GM19328 (cell line): ENCODE measurements at regions not wholly inside any gene's neighbourhood (a gene's known extent, or its start where the extent isn't known, plus 50 kb on each side); places are given as distances from the start of the nearest gene placed in this dataset.
"Not testable (repeated sequence)": the region's sequence is repeated elsewhere in the genome, so short reads cannot be mapped to it uniquely, and the experiment has no call there.

Experiments used
- ATAC-seq: cut with Tn5 transposase; IDR thresholded peaks from one replicate; pipeline ENCODE4 v1.9.1; 2021; ENCODE audit warnings: mild to moderate bottlenecking, moderate library complexity; ENCODE audit not compliant: unreplicated experiment

DNA sequence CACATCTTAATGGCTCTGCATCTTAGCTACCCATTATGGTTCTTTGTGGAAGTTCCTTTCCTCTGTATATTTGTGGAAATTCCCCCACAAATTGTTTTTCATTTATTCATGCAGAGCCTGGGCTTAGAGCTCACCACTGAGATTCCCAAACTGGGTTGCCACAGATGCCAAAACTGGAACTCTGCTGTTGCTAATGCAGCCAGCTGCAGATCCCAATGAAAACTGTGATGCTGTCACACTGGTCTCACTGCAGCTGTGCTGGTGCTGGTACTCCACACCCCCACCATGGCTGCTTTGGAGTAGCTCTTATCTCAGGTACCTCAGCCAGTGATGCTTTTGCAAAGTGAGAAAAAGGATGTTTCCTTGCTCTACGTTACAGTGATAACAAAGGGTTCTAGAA lies 87.7 kb downstream of the DCK start:
- ATAC-seq = no peak

DNA sequence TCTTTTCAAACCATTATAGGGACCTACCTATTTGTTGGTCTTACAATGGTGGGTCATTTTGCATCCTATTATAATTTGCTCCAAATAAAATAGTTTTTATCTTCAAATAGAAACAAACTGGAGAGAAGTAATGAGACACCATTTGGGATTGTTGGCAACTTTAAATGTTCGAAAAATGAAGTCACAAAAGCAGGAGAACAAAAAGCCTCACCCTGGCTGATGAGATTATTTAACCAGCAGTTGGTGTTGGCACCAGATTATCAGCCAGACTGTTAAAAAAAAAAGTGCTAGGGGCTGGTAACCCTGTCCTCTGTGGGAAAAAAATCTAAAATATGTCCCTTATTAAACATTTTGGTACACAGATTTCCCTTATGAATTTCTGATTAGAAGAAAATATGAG lies 100.3 kb downstream of the DCK start:
- ATAC-seq = no peak

DNA sequence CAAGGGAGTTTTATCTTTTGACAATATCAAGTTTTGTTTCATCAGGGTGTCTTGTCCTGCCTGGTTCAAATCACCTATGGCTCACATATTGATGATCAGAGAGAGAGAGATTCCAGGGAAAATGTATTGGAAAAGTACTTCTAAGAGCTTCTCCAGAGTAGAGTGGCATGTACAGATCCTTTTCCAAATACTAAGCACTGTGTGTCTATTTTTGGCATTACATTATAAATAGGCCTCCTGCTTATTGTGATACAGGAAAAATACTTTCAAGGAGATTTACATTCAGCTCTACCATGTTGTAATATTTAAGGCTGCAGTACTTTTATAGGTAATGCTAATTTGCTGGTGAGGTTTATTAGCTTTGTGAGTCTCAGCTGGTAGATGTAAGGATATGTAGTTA lies 100.8 kb downstream of the DCK start:
- ATAC-seq = no peak

DNA sequence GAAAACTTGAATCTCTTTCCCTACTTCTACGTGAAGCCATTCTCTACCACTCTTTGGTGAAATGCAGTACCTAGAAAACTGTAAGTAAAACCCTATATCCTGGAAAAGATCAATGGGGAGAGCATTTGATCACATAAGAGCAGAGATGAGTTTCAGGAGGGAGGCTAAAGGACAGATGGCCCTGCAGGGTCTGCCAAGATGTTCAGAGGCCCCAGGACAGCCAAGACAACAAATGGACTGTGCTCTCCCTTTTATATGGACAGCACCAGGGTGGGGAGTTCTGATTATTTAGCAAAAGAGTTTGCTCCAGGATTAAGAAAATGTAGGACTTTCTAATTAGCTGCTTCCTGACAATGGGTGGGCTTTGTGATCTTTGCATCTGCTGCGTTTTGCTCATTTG lies 101.7 kb downstream of the DCK start:
- no peak for ATAC-seq

DNA sequence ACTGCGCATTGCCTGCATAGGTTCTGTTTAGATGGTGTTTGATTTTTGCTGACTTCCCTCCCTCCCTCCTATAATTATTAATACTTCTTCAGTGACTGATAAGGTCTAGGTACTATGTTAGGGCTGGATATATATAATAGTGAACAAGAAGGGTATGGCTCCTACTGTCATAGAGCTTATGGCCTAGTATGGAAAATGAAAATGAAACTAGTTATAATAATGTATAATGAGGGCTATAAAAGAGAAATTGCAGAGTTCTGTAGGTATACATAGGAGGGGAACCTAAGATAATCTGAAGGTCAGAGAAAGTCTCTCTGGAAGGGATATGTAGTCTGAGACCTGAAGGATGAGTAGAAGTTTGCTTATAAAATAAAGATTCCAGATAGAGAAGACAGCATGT lies 102.1 kb downstream of the DCK start:
- no peak for ATAC-seq

GRCh38 chr4:71107726-71108125 lies 114.3 kb downstream of the DCK start:
- ATAC-seq = no peak

GRCh38 chr4:71110499-71110898 lies 117.0 kb downstream of the DCK start:
- no peak for ATAC-seq

DNA sequence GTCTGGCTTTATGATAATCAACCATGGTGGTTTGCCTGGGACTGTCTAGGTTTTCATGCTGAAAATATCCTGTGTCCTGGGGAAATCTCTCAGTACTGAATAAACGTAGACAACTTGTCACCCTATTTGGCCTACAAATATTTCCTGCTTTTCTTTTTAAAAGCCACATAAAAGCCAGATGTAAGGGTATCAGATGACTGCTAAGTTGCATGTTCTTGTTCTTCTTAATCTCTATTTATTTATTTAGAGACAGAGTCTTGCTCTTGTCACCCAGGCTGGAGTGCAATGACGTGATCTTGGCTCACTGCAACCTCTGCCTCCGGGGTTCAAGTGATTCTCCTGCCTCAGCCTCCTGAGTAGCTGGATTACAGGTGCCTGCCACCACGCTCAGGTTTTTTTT lies 117.7 kb downstream of the DCK start:
- ATAC-seq = not testable (repeated sequence)

- no peak for ATAC-seq
These were observed 119.8 kb downstream of the DCK start for GRCh38 chr4:71113294-71113693.

- ATAC-seq = no peak
These were observed 127.5 kb downstream of the DCK start for GRCh38 chr4:71120831-71121524.

DNA sequence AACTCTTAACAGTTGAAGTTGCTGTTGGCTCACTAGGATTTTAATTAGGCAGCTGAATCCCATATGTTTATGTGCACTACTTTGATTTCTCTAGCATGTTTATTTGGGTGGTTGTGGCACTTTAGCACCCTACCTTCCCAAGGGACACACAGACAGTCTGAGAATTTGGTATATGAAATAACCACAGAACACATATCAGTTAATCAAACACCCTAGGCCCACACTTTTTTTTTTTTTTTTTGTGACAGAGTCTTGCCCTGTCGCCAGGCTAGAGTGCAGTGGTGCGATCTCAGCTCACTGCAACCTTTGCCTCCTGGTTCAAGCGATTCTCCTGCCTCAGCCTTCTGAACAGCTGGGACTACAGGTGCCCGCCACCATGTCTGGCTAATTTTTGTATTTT lies 130.5 kb downstream of the DCK start:
- ATAC-seq = no peak

DNA sequence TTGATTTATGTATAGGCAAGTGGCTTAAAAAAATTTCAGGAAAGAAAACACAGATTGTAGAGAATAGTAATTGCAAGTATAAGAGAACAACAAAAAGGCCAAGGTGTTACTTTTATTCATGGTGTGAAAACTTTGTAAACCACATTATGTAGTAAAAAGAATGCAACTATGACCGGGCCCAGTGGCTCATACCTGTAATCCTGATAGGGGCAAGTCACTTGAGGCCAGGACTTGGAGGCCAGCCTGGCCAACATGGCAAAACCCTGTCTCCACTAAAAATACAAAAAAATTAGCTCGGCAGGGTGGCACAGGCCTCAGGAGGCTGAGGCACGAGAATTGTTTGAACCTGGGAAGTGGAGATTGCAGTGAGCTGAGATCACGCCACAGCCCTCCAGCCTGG lies 131.7 kb downstream of the DCK start:
- no peak for ATAC-seq

DNA sequence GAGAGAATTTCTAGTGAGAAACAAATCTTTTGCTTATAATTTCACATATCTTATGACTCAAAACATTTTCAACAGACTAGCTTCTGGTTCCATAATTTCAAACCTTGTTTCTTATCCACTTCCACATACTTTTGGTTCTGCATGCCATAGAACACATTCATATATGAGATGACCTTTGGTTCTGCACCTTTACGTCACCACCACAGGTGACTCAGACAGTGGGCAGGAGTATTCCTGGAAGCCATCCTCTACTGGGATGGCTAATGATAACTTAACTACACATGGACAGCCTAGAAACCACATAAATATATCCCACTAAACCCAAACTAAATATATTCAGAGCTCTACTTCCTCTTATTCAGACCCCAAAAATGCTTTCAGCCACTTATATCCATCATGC lies 133.3 kb downstream of the DCK start:
- no peak for ATAC-seq

DNA sequence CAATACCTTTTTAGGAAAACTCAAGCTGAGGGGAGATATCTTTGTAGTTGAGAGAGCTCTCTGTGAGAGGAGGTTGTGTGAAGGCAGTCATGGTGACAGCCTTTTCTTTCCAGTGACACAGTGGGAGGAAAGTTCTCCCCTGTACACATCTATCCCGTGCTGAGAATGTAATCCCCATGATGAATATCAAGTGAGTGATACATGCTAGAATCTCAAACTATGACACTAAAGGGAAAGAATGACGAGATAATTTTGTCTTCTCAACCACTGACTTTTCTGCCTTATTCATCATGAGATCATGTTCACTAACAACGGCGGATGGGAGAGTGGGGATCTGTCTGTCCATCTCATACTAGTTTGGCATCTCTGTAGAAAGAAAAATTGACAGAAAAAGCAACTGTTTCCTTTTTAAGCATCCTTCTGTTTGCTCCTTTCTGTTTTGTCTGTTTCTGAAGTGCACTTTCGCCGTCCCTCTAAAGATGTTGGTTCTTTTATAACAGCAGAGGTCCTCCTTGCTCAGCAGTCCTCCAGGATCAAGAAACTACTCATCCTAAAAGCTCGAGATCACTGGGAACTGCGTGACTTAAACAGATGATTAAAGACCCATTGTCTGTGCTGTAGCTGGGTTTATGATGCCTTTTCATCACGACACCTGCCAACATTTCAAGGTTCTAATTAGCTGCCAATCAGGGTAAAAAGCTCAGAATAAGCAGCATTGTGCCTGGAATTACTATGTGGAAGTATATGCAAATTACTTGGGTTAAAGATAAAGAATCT lies 137.6 kb downstream of the DCK start:
- no peak for ATAC-seq

GRCh38 chr4:71132486-71132885 lies 139.0 kb downstream of the DCK start:
- no peak for ATAC-seq

- no peak for ATAC-seq
These were observed 140.0 kb downstream of the DCK start for GRCh38 chr4:71133491-71133890.

DNA sequence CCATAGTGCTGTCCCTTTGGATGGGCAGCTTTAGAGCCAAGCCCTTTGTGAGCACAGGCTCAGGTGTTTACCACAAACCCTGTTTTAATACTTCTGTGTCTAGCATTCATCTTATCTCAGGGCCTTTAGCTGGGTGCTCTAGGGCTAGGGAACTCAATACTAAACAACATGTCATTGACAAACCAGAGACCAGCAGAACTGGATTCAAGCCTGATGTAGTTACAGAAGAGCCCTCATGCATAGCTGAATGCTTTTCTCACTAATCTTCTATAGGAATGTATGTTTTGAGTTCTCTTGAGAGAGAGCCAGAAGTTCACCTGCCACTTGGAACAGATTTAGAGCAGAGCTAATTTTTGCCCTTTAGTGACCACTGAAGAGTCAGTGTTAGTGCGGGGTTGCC lies 142.6 kb downstream of the DCK start:
- no peak for ATAC-seq

GRCh38 chr4:71138007-71138615 lies 144.7 kb downstream of the DCK start:
- ATAC-seq = no peak

DNA sequence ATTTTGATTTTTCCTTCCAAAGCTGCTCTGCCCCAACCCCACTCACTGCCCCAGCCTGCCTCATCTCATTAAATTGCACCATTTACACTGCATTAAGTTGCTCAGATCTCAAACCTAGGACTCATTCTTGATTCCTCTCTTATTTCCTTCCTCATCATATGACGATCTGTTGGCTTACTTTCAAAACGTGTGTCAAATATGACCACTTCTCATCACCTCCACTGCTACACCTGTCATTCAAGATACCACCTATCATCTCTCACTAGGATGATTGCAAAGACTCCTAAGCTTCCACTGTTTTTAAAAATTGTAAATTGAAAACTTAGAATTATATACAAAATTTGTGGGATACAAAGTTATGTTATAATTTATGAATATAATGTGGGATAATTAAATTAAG lies 147.1 kb downstream of the DCK start:
- ATAC-seq = no peak

- ATAC-seq = no peak
These were observed 147.7 kb downstream of the DCK start for GRCh38 chr4:71141125-71141524.

DNA sequence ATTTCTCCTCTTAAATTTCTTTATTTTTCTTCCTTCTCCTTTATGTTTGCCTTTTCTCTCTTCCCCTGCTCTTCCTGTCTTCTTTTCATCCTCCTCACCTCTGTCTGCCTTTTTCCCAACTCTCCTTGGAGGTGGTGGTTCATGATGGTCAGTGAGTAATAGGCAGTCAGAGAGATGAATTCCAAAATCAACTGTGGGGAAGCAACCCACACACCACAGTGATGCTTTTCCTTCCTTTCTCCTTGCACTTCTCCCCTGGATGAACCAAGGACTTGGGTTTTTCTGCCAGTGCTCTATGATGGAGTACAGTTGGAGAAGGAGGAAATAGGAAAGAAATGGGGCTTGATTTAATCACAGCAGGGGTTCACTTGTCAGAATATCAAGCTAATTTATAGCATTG lies 153.8 kb downstream of the DCK start:
- no peak for ATAC-seq

DNA sequence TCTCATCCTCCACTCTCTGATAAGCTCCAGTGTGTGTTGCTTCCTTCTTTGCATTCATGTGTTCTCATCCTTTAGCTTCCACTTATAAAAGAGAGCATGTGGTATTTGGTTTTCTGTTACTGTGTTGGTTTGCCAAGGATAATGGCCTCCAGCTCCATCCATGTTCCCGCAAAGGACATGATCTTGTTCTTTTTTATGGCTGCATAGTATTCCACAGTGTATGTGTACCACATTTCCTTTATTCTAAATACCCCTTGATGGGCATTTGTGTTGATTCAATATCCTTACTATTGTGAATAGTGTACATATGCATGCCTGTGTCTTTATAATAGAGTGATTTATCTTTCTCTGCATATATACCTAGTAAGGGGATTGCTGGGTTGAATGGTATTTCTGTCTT lies 155.1 kb downstream of the DCK start:
- no peak for ATAC-seq
